ENCODE measurements at regions not wholly inside any gene's neighbourhood (a gene's known extent, or its start where the extent isn't known, plus 50 kb on each side); places are given as distances from the start of the nearest gene placed in this dataset.

- no peak for TF ChIP-seq CTCF (IDR thresholded peaks at IDR 0.05 in 4 of 5, conservative IDR thresholded peaks at IDR 0.05 in 1 of 5)
- no peak for TF ChIP-seq POLR2A (IDR thresholded peaks at IDR 0.05)
Observed at GRCh38 chr5:164303646-164304215, 798.3 kb downstream of the MAT2B start.

Measured in gastrocnemius medialis (tissue), 4 donors.